Tibial nerve (tissue), 4 donors: ENCODE measurements at regions not wholly inside any gene's neighbourhood (a gene's known extent, or its start where the extent isn't known, plus 50 kb on each side); places are given as distances from the start of the nearest gene placed in this dataset.

Experiments
- CTCF ChIP-seq, 5 experiments: fragments of 200-600 bp in 3 of 5; fragments of 450-650 bp in 2 of 5; sonication (generic) in 3 of 5; IDR thresholded peaks; one replicate each; pipeline ENCODE4 v1.5.1; 2016 to 2019; ENCODE audit warnings: antibody characterized with exemption in 5 of 5, mild to moderate bottlenecking in 3 of 5, moderate library complexity in 2 of 5
- EP300 ChIP-seq, 2 donors: sonication (generic); formaldehyde crosslinking; IDR thresholded peaks; one replicate each; pipeline ENCODE4 v1.6.1; 2017; ENCODE audit warnings: antibody characterized with exemption in 2 of 2, mild to moderate bottlenecking in 1 of 2

GRCh38 chrX:99271641-99272040 lies 1138.4 kb downstream of the PCDH19 start:
- TF ChIP-seq CTCF (IDR thresholded peaks at IDR 0.05) (no peak), EP300 (IDR thresholded peaks at IDR 0.05) (no peak)
